H9 (cell line): ENCODE measurements at regions not wholly inside any gene's neighbourhood (a gene's known extent, or its start where the extent isn't known, plus 50 kb on each side); places are given as distances from the start of the nearest gene placed in this dataset.

ENCODE experiments used
- DNase-seq: peaks from one replicate; pipeline ENCODE4 v3.0.0-alpha.2; 2017
- H2AFZ ChIP-seq: one replicate; pipeline ENCODE4 v1.6.1; 2013; ENCODE audit warnings: mild to moderate bottlenecking, low read length, control low read depth, moderate library complexity
- H2AK5ac ChIP-seq: 2 replicates; pipeline ENCODE4 v1.6.1; 2013; ENCODE audit warnings: low read length, control low read depth, mixed read lengths; ENCODE audit not compliant: insufficient read length
- H2BK120ac ChIP-seq: one replicate; pipeline ENCODE4 v1.6.1; 2013; ENCODE audit warnings: low read depth, mild to moderate bottlenecking, low read length, control low read depth, inconsistent platforms; ENCODE audit not compliant: poor library complexity, severe bottlenecking
- H2BK12ac ChIP-seq: 2 replicates; pipeline ENCODE4 v1.6.1; 2013; ENCODE audit warnings: low read length, control low read depth, mixed read lengths, low read depth; ENCODE audit not compliant: insufficient read length
- H2BK15ac ChIP-seq: 2 replicates; pipeline ENCODE4 v1.6.1; 2013; ENCODE audit warnings: low read depth, low read length, control low read depth
- H2BK20ac ChIP-seq: one replicate; pipeline ENCODE4 v1.6.1; 2013; ENCODE audit warnings: low read depth, mild to moderate bottlenecking, low read length, control low read depth, inconsistent platforms; ENCODE audit not compliant: poor library complexity, severe bottlenecking
- H2BK5ac ChIP-seq: 2 replicates; pipeline ENCODE4 v1.6.1; 2013; ENCODE audit warnings: low read length, control low read depth, mixed read lengths; ENCODE audit not compliant: insufficient read length
- H3K14ac ChIP-seq: 2 replicates; pipeline ENCODE4 v1.6.1; 2013; ENCODE audit warnings: low read length, control low read depth; ENCODE audit not compliant: insufficient read depth
- H3K18ac ChIP-seq: 2 replicates; pipeline ENCODE4 v1.6.1; 2013; ENCODE audit warnings: low read depth, mild to moderate bottlenecking, mixed read lengths, low read length, control low read depth; ENCODE audit not compliant: insufficient read length
- H3K23ac ChIP-seq: 2 replicates; pipeline ENCODE4 v1.6.1; 2013; ENCODE audit warnings: low read length, control low read depth, mixed read lengths, low read depth; ENCODE audit not compliant: insufficient read length
- H3K23me2 ChIP-seq: 2 replicates; pipeline ENCODE4 v1.6.1; 2013; ENCODE audit warnings: low read depth, mild to moderate bottlenecking, mixed read lengths, low read length, control low read depth; ENCODE audit not compliant: insufficient read length, poor library complexity, severe bottlenecking
- H3K27ac ChIP-seq: 2 replicates; pipeline ENCODE4 v1.5.1; 2013; ENCODE audit warnings: low read length, control low read depth, mixed read lengths, low read depth; ENCODE audit not compliant: insufficient read length
- H3K27me3 ChIP-seq: 2 replicates; pipeline ENCODE4 v1.6.1; 2013; ENCODE audit warnings: low read length, control low read depth, inconsistent platforms; ENCODE audit not compliant: insufficient read depth
- H3K4ac ChIP-seq: 2 replicates; pipeline ENCODE4 v1.6.1; 2013; ENCODE audit warnings: low read depth, mild to moderate bottlenecking, control low read depth, inconsistent platforms, low read length, moderate library complexity
- H3K4me1 ChIP-seq: 2 replicates; pipeline ENCODE4 v1.6.1; 2013; ENCODE audit warnings: low read length, control low read depth, inconsistent platforms; ENCODE audit not compliant: insufficient read depth
- H3K4me2 ChIP-seq: 2 replicates; pipeline ENCODE4 v1.6.1; 2013; ENCODE audit warnings: low read length, control low read depth, mixed read lengths; ENCODE audit not compliant: insufficient read length, insufficient read depth
- H3K56ac ChIP-seq: 2 replicates; pipeline ENCODE4 v1.6.1; 2013; ENCODE audit warnings: low read depth, mild to moderate bottlenecking, mixed read lengths, low read length, control low read depth; ENCODE audit not compliant: insufficient read length
- H3K79me1 ChIP-seq: 2 replicates; pipeline ENCODE4 v1.6.1; 2013; ENCODE audit warnings: low read depth, mild to moderate bottlenecking, moderate library complexity, low read length, control low read depth, inconsistent platforms; ENCODE audit not compliant: insufficient read depth, poor library complexity, severe bottlenecking
- H3K79me2 ChIP-seq: 2 replicates; pipeline ENCODE4 v1.6.1; 2013; ENCODE audit warnings: low read length, control low read depth, inconsistent platforms; ENCODE audit not compliant: insufficient read depth
- H3K9ac ChIP-seq: 2 replicates; pipeline ENCODE4 v1.6.1; 2013; ENCODE audit warnings: low read length, control low read depth, mixed read lengths; ENCODE audit not compliant: insufficient read length; ENCODE audit errors: extremely low read depth
- H3K9me3 ChIP-seq: one replicate; pipeline ENCODE4 v1.6.1; 2013; ENCODE audit warnings: low read depth, low read length, inconsistent platforms; ENCODE audit not compliant: control insufficient read depth
- H3T11ph ChIP-seq: one replicate; pipeline ENCODE4 v1.6.1; 2013; ENCODE audit warnings: mild to moderate bottlenecking, low read length, control low read depth, inconsistent platforms
- H4K20me1 ChIP-seq: one replicate; pipeline ENCODE4 v1.6.1; 2013; ENCODE audit not compliant: control insufficient read depth, insufficient read length, insufficient read depth
- H4K5ac ChIP-seq: 2 replicates; pipeline ENCODE4 v1.6.1; 2013; ENCODE audit warnings: low read depth, mild to moderate bottlenecking, mixed read lengths, low read length, control low read depth; ENCODE audit not compliant: insufficient read length
- H4K8ac ChIP-seq: replicated peaks from 2 replicates; pipeline ENCODE4 v1.6.1; 2013; ENCODE audit warnings: low read length, control low read depth, mixed read lengths, low read depth; ENCODE audit not compliant: insufficient read length
- H4K91ac ChIP-seq: 2 replicates; pipeline ENCODE4 v1.6.1; 2013; ENCODE audit warnings: low read depth, mild to moderate bottlenecking, moderate library complexity, mixed read lengths, low read length, control low read depth; ENCODE audit not compliant: insufficient read length
- H3K27ac Mint-ChIP-seq, 3 experiments: 2 replicates in 2 of 3; 3 replicates in 1 of 3; pipeline ENCODE4 v1.8.0; 2020 to 2021; ENCODE audit warnings: mixed read lengths in 3 of 3, mild to moderate bottlenecking in 1 of 3, moderate library complexity in 1 of 3
- H3K27me3 Mint-ChIP-seq: 2 replicates; pipeline ENCODE4 v1.8.0; 2021; ENCODE audit warnings: low read depth, mild to moderate bottlenecking, moderate library complexity, mixed read lengths
- H3K36me3 Mint-ChIP-seq, 3 experiments: 2 replicates in 2 of 3; 3 replicates in 1 of 3; pipeline ENCODE4 v1.8.0; 2020 to 2021; ENCODE audit warnings: low read depth in 3 of 3, mixed read lengths in 3 of 3; ENCODE audit not compliant: insufficient read depth in 1 of 3
- H3K4me1 Mint-ChIP-seq, 2 experiments: 2 replicates each; pipeline ENCODE4 v1.8.0; 2020; ENCODE audit warnings: mixed read lengths in 2 of 2
- H3K4me3 Mint-ChIP-seq, 2 experiments: 2 replicates in 1 of 2; 3 replicates in 1 of 2; pipeline ENCODE4 v1.8.0; 2020 to 2021; ENCODE audit warnings: mild to moderate bottlenecking in 2 of 2, mixed read lengths in 2 of 2, moderate library complexity in 1 of 2
- H3K9me3 Mint-ChIP-seq, 2 experiments: 2 replicates in 1 of 2; 3 replicates in 1 of 2; pipeline ENCODE4 v1.8.0; 2020; ENCODE audit warnings: mild to moderate bottlenecking in 2 of 2, mixed read lengths in 2 of 2, moderate library complexity in 1 of 2
- WGBS: extraction: QIAGEN DNeasy Blood & Tissue Kit; methylation state at CpG from one replicate; pipeline ENCODE4 v1.1.7; 2013; ENCODE audit warnings: missing lambda C conversion rate, low lambda C conversion rate, mixed read lengths; ENCODE audit not compliant: insufficient read length; ENCODE audit errors: extremely low coverage; 5-methylcytosine and 5-hydroxymethylcytosine counted together
- TF ChIP-seq, protein P1 (sequence below): fragments of 200-600 bp; sonication (generic); conservative IDR thresholded peaks from 3 replicates; pipeline ENCODE4 v1.8.0; 2021; ENCODE audit warnings: antibody characterized with exemption, mild to moderate bottlenecking

GRCh38 chr18:39062426-39062825 lies 1496.8 kb upstream of the CELF4 start:
- no peak overlapping the region for H3K18ac ChIP-seq
- no peak overlapping the region for H3K27ac ChIP-seq

More at GRCh38 chr18:39062426-39062825, 1496.8 kb upstream of the CELF4 start:
- Histone ChIP-seq H2AFZ (no peak overlapping the region), H3K79me2 (no peaks in the 10 kb centered on the region), H3K14ac (no peak overlapping the region), H3K56ac (no peak overlapping the region), H4K91ac (no peak overlapping the region), H4K20me1 (no peaks in the 10 kb centered on the region), H3K4me2 (no peak overlapping the region), H2AK5ac (no peak overlapping the region), H2BK12ac (no peak overlapping the region), H3K9me3 (no peaks in the 10 kb centered on the region), H4K8ac (no peak overlapping the region), H3K9ac (no peak overlapping the region), H3K23ac (no peak overlapping the region), H2BK20ac (no peak overlapping the region), H2BK5ac (no peak overlapping the region), H3K23me2 (no peaks in the 10 kb centered on the region), H2BK120ac (no peak overlapping the region), H3K79me1 (no peaks in the 10 kb centered on the region), H3K27me3 (no peaks in the 10 kb centered on the region), H3K4me1 (no peaks in the 10 kb centered on the region), H3K4ac (no peak overlapping the region), H3T11ph (no peak overlapping the region), H4K5ac (no peak overlapping the region), H2BK15ac (no peak overlapping the region)
- Mint-ChIP-seq H3K9me3 (no peaks in the 10 kb centered on the region), H3K27ac (no peak overlapping the region), H3K4me3 (no peak overlapping the region), H3K27me3 (no peaks in the 10 kb centered on the region), H3K4me1 (no peaks in the 10 kb centered on the region), H3K36me3 (no peaks in the 10 kb centered on the region)
- TF ChIP-seq, protein P1, sequence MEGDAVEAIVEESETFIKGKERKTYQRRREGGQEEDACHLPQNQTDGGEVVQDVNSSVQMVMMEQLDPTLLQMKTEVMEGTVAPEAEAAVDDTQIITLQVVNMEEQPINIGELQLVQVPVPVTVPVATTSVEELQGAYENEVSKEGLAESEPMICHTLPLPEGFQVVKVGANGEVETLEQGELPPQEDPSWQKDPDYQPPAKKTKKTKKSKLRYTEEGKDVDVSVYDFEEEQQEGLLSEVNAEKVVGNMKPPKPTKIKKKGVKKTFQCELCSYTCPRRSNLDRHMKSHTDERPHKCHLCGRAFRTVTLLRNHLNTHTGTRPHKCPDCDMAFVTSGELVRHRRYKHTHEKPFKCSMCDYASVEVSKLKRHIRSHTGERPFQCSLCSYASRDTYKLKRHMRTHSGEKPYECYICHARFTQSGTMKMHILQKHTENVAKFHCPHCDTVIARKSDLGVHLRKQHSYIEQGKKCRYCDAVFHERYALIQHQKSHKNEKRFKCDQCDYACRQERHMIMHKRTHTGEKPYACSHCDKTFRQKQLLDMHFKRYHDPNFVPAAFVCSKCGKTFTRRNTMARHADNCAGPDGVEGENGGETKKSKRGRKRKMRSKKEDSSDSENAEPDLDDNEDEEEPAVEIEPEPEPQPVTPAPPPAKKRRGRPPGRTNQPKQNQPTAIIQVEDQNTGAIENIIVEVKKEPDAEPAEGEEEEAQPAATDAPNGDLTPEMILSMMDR, result no peak
- no peak for DNase-seq
- WGBS, result no CpG with 5 or more reads among the region's 1 CpG
